NCI-H748 (cell line): ENCODE measurements at regions not wholly inside any gene's neighbourhood (a gene's known extent, or its start where the extent isn't known, plus 50 kb on each side); places are given as distances from the start of the nearest gene placed in this dataset.

Experiments
- DNase-seq: peaks from one replicate; lab custom pipeline; 2025; ENCODE audit not compliant: unreplicated experiment; lab: John Stamatoyannopoulos, UW

GRCh38 chr2:177314722-177315264 lies 50.3 kb upstream of the NFE2L2 start:
- DNase-seq: peak; percentile 82

- DNase-seq: peak; percentile 78
Observed at GRCh38 chr2:177315364-177315763, 50.8 kb upstream of the NFE2L2 start.

DNA sequence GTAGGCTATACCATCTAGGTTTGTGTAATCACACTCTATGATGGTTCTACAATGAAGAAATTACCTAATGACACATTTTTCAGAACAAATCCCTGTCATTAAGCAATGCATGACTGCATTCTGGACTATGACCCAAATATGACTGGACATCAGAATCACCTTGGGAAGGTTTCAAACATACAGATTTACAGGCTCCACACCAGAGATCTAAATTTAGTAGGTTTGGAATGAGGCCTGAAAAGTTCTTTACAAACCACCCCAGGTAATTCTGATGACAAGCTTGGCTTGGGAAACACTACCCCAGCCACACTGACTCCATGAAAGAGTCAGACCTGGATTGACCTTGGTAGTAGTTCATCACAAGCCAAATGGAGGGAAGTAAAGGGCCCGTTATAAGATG lies 52.2 kb upstream of the NFE2L2 start:
- no peak for DNase-seq

DNA sequence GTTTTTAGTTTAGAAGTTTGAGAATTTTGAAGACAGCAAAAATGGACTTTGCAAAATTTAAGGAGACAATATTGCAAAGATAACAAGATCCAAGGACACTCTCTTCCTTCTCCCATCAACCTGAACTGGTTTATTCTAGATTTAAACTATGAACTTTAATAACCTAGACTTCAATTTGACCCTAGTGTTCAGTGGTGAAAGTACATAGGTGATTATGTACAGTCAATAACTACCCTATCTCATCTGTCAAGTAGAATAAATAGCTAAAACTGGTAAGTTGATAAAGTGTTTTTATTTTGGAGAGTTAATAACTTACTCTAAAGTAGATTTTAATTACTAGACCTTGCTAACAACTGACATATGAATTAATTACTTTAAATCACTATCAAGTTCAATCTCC lies 52.9 kb upstream of the NFE2L2 start:
- no peak for DNase-seq

DNA sequence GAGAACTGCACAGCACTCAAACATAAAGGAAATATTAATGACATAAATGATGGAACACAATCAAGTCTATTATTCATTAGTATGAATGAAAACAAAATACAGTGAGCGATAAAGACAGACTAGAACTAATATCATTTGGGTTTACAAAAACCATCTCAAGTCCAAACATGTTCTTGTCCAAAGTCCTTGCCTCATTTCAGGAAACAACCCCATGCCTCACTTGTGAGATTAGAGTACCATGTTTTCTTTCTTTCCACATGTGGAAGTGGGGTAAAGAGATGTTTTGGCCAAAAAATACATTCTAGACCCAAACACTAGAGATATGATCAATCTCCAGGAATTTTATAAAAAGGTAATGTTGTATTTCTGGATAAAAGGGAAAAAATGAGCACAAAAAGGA lies 53.3 kb upstream of the NFE2L2 start:
- no peak for DNase-seq

DNA sequence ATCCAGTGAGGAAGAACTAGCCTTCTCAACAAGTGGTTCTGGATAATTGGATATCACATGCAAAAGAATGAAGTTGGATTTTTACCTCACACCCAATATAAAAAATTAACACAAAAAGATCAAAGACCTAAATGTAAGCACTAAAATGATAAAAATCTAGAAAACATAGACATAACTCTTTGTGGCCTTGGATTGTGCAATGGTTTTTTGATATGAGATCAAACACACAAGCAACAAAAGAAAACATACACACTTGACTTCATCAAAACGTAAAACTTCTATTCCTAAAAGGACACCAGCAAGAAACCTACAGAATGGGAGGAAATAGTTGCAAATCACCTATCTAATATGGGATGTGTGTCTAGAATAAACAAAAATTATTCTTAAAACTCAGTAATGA lies 54.1 kb upstream of the NFE2L2 start:
- DNase-seq: no peak

DNA sequence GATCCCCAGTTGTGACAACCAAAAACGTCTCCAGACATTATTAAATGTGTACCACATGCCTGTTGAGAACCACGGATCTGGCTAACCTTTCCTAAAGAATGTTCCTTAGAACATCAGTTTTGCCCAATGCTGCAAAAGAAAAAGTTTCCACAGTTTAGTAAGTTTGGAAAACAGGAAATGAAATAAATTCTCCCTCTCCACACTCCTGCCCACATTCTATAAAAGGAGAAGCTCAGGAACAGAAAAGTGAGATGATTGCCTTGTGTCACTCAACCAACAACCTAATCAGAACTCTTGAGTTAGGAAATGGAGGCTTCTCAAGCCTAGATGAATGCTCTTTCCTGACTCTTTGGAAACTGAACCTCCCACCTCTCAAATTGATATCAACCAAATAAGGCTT lies 56.1 kb upstream of the NFE2L2 start:
- no peak for DNase-seq

- DNase-seq: no peak
Observed at GRCh38 chr2:177322801-177323261, 58.3 kb upstream of the NFE2L2 start.

GRCh38 chr2:177324797-177325196 lies 60.3 kb upstream of the NFE2L2 start:
- DNase-seq: no peak

GRCh38 chr2:177325554-177325953 lies 61.0 kb upstream of the NFE2L2 start:
- no peak for DNase-seq

DNA sequence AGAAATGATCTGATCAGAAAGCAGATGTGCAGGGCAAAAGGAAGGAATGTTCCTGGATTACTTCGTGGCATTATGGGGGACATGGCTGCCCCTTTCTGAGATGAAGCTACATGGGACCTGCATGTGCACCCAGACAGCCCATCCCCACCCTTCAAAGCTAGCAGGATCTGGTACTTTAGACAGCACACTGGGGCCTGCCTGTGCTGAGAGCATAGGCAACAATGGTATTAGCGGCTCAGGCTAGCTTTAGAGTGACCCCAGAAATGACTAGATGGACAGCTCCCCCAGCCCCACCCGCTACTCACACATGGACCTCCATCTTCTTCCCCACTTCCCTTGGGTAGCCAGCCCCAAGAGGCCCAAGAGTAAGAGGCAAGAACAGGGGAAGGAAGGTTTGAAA lies 61.5 kb upstream of the NFE2L2 start:
- no peak for DNase-seq

GRCh38 chr2:177326591-177326990 lies 62.1 kb upstream of the NFE2L2 start:
- DNase-seq: no peak

DNA sequence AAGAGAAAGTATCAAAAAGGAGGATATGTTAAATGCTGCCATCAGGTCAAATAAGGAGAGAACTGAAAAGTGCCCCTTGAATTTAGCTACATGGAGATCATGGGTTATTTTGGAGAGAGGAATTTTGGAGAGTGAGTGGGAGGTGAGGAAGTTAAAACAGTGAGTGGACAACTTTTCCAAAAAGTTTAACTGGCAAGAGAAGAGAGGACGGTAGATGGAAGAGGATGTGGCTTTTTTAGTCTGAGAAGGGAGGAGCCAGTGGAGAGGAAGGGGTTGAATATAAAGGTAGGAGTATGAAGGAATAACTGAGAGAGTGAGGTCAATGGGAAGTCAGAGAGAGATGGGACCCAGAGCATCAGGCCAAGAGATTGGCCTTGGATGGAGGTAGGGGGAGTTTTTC lies 62.5 kb upstream of the NFE2L2 start:
- DNase-seq: no peak

- DNase-seq: no peak
Observed at GRCh38 chr2:177328056-177328455, 63.5 kb upstream of the NFE2L2 start.

DNA sequence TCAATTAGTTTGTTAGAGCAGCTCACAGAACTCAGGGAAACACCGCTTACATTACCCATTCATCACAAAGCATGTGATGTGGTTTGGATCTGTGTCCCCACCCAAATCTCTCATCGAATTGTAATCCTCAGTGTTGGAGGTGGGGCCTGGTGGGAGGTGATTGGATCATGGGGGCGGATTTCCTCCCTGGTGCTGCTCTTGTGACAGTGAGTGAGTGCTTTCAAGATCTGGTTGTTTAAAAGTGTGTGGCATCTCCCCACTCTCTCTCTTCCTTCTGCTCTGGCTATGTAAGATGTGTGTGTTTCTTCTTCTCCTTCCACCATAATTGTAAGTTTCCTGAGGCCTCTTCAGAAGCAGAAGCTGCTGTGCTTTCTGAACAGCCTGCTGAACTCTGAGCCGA lies 63.5 kb upstream of the AGPS start:
- no peak for DNase-seq

DNA sequence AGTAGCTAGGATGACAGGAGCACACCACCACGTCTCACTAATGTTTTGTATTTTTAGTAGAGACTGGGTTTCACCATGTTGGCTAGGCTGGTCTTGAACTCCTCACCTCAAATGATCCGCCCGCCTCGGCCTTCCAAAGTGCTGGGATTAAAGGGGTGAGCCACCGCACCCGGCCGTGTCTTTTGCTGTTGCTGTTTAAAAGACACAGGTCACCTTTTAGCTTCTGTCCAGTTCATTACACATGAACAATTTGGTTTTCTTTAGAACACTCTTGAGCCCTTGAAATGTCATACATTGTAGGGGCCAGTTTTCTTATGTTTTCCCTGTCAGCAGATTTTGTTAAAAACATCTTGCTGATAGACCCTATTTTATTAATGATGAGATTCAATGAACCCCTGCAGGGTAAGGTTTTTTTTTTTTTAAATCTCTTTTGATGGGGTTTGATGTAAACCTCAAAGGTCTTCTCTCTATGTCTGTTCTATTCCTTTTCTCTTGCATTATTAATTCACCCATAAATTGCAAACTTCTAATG lies 61.0 kb upstream of the AGPS start:
- DNase-seq: no peak

DNA sequence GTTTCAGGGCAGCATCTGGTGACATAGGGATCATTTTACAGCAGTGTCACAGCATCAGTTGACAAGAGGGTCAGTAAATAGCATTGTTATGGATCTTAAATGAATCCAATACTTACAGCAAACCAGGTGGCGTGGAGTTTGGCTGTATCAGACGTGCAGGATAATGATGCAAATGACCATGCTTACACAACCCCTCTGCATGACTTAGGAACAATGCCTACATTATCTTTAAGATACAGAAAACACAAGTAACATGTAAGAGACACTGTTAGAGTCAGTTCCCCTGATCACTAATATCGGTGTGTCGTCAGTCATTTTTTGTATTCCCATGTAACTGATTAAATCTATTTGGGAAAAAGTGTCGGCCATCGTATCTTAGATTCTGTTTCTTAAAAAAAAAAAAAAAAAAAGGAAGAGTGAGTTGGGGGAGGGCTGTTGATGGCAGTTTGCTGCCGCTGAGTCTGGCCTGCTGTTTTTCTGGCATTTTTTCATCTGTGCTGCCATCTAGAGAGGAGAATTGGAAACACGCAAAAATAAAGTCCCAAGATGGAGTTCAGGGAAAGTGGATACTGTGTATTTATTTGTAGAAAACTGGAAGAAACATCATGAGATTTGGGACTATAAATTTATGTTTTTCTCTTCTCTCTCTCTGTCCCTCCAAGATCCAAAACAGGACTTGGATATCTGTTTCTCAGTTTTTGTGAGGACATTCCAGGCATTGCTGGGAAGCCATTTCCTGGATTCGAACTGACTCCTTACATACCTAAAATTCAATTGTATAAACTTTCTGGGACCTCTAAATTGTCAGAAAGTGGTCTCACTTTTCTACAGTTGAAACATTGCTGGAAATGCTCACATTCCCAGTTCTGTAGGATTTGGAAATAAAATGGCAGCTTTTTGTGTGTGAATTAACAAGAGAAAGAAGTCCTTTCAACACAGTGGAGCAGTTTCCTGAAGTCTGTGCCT lies 60.3 kb upstream of the AGPS start:
- peak; percentile 77 for DNase-seq

DNA sequence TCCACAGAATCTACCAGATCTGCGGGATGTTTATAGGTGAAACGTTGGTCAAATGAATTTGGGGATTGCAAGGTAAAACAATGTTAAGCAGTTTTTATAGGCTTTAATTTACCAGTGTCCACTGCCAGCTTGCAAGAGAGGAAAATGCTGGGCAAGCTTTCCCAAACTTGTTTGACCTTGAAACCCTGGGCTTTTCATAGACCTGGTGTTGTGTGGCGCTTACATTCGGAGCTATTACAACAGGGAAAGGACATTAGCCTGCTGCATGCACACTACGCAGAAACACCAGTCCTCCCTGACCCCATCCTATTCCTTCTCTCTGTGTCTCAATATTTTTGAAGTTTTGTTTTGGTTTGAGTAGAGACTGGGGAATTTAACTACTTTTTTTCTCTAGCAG lies 59.6 kb upstream of the AGPS start:
- DNase-seq: no peak

GRCh38 chr2:177334940-177335543 lies 57.5 kb upstream of the AGPS start:
- DNase-seq: peak; percentile 66

DNA sequence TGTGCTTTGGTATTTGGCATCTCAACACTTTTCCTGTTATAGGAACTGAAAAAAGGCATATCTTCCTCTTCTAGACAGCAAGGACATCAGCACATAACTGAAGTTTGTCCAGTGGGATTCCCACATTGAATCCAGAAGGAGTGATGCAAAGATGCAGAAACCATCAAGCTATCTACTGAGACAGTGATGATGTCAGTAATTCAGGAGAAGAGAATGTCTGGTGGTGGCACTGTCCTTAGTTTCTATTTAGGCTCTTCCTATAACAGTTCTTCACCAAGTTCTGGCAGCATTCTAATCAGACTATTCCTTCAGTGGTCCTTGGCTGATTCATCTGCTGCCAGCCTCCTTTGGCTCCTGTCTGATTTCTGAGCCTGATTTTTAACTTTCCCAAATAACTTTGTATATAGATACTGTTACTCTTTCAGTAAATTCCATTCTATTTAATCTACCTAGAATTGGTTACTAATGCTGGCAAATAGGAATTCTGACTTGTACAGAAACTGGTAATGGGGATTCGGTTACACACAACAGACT lies 56.6 kb upstream of the AGPS start:
- no peak for DNase-seq

GRCh38 chr2:177338177-177338721 lies 54.3 kb upstream of the AGPS start:
- peak; percentile 49 for DNase-seq
